Tibial artery (tissue), 4 donors: ENCODE measurements at regions not wholly inside any gene's neighbourhood (a gene's known extent, or its start where the extent isn't known, plus 50 kb on each side); places are given as distances from the start of the nearest gene placed in this dataset.
"Not testable (repeated sequence)": the region's sequence is repeated elsewhere in the genome, so short reads cannot be mapped to it uniquely, and the experiment has no call there.

Experiments used
- DNase-seq, 2 donors: peaks; one replicate each; pipeline ENCODE4 v3.0.0-alpha.2; 2019
- H3K27ac ChIP-seq, 2 donors: fragments of 200-600 bp; sonication (generic) in 1 of 2; 1 replicate in 1 of 2; 2 replicates in 1 of 2; pipeline ENCODE4 v1.5.1; 2018 to 2019; ENCODE audit warnings: mild to moderate bottlenecking in 1 of 2
- H3K27me3 ChIP-seq, 2 donors: fragments of 200-600 bp; sonication (generic) in 1 of 2; one replicate each; pipeline versions ENCODE4 v1.5.1 to v1.6.0; 2016 to 2019
- H3K36me3 ChIP-seq, 3 donors: fragments of 200-600 bp; sonication (generic) in 2 of 3; one replicate each; pipeline ENCODE4 v1.5.1; 2016 to 2019; ENCODE audit warnings: mild to moderate bottlenecking in 2 of 3
- H3K4me1 ChIP-seq, 4 donors: fragments of 200-600 bp; sonication (generic) in 2 of 4; 1 replicate in 3 of 4; 2 replicates in 1 of 4; pipeline ENCODE4 v1.5.1; 2016 to 2019
- H3K4me3 ChIP-seq, 2 donors: fragments of 200-600 bp; sonication (generic) in 1 of 2; 1 replicate in 1 of 2; 2 replicates in 1 of 2; pipeline ENCODE4 v1.5.1; 2018 to 2019; ENCODE audit warnings: mild to moderate bottlenecking in 2 of 2
- H3K9me3 ChIP-seq, 3 donors: fragments of 200-600 bp; sonication (generic) in 1 of 3; one replicate each; pipeline ENCODE4 v1.5.1; 2016 to 2019
- CTCF ChIP-seq, 2 experiments: fragments of 200-600 bp in 1 of 2; fragments of 450-650 bp in 1 of 2; IDR thresholded peaks; one replicate each; pipeline ENCODE4 v1.5.1; 2017 to 2019; ENCODE audit warnings: antibody characterized with exemption in 2 of 2, mild to moderate bottlenecking in 1 of 2, moderate library complexity in 1 of 2
- intact Hi-C: fragments of 100-400 bp; cut with DNase I; formaldehyde crosslinking; loops from one replicate; pipeline ENCODE4 v1.15.0; 2023; ENCODE audit warnings: low total_unique reads

GRCh38 chr7:66564045-66564444, 64.6 kb upstream of the KCTD7 start:
- intact Hi-C loops, result no loop called here
- Histone ChIP-seq H3K27me3 (no peaks in the 10 kb centered on the region), H3K9me3 (no peaks in the 10 kb centered on the region), H3K36me3 (peaks cover 0 to 33% (median under 1%) of the 10 kb centered on the region in 3 donors), H3K4me1 (peaks cover 0 to 15% (median 0%) of the 10 kb centered on the region in 4 donors), H3K4me3 (no peak overlapping the region), H3K27ac (no peak overlapping the region)
- no peak for DNase-seq
- no peak for TF ChIP-seq CTCF (IDR thresholded peaks at IDR 0.05)

DNA sequence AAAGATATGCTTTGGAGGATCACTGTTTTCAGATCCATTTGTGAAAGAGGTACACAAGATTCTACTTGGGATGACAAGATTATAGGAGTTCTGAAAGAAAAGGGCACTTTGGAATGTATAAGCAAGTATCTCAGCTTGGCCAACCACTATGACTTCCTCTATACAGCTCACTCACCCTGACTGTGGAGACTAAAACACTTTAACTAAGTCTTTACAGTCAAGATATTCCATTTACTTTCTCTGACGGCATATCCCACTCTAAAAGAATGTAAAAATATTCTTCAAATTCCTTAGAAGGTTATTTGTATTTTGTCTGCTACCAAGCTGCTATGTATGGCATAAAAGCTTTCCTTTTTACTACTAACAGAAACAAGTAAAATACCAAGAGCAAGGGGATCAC, 58.5 kb upstream of the KCTD7 start:
- H3K9me3 ChIP-seq, intact Hi-C loops, DNase-seq, H3K4me3 ChIP-seq, H3K27me3 ChIP-seq: not testable (repeated sequence)
- Histone ChIP-seq H3K36me3 (peaks cover 20 to 56% (median 25%) of the 10 kb centered on the region in 3 donors), H3K4me1 (peaks cover 0 to 25% (median 0%) of the 10 kb centered on the region in 4 donors), H3K27ac (peak overlapping the region in 1 of 2 donors; percentile 19)

- Histone ChIP-seq H3K27me3 (no peaks in the 10 kb centered on the region), H3K27ac (no peak overlapping the region), H3K9me3 (no peaks in the 10 kb centered on the region), H3K4me3 (no peak overlapping the region), H3K4me1 (peaks cover 0 to 35% (median 1%) of the 10 kb centered on the region in 4 donors), H3K36me3 (peaks cover 21 to 51% (median 25%) of the 10 kb centered on the region in 3 donors)
- intact Hi-C loops, result no loop called here
- TF ChIP-seq CTCF (IDR thresholded peaks at IDR 0.05), result no peak
- DNase-seq, result no peak
These were observed 57.1 kb upstream of the KCTD7 start for GRCh38 chr7:66571568-66571967.

GRCh38 chr7:66573782-66574495, 54.7 kb upstream of the KCTD7 start:
- not testable (repeated sequence) for H3K4me3 ChIP-seq
- H3K36me3 ChIP-seq, result peaks cover 21 to 40% (median 25%) of the 10 kb centered on the region in 3 donors

GRCh38 chr7:66574768-66575167, 53.9 kb upstream of the KCTD7 start:
- Histone ChIP-seq H3K4me1 (peaks cover 0 to 34% (median 3%) of the 10 kb centered on the region in 4 donors), H3K36me3 (peaks cover 21 to 35% (median 25%) of the 10 kb centered on the region in 3 donors)
- intact Hi-C loops, DNase-seq, H3K9me3 ChIP-seq, H3K4me3 ChIP-seq, H3K27ac ChIP-seq, H3K27me3 ChIP-seq: not testable (repeated sequence)

More at GRCh38 chr7:66573782-66574495, 54.7 kb upstream of the KCTD7 start:
- intact Hi-C loops, H3K27ac ChIP-seq, H3K27me3 ChIP-seq, DNase-seq, H3K9me3 ChIP-seq: not testable (repeated sequence)
- peaks cover 0 to 32% (median 3%) of the 10 kb centered on the region in 4 donors for H3K4me1 ChIP-seq

GRCh38 chr7:66575398-66575797, 53.3 kb upstream of the KCTD7 start:
- intact Hi-C loops, result no loop called here

More at GRCh38 chr7:66575398-66575797, 53.3 kb upstream of the KCTD7 start:
- Histone ChIP-seq H3K27me3 (no peaks in the 10 kb centered on the region), H3K27ac (no peak overlapping the region), H3K9me3 (no peaks in the 10 kb centered on the region), H3K36me3 (peaks cover 21 to 35% (median 25%) of the 10 kb centered on the region in 3 donors), H3K4me1 (peaks cover 0 to 28% (median 3%) of the 10 kb centered on the region in 4 donors), H3K4me3 (no peak overlapping the region)
- DNase-seq, result no peak
- no peak for TF ChIP-seq CTCF (IDR thresholded peaks at IDR 0.05)
